ENCODE measurements at regions not wholly inside any gene's neighbourhood (a gene's known extent, or its start where the extent isn't known, plus 50 kb on each side); places are given as distances from the start of the nearest gene placed in this dataset.
"Not testable (repeated sequence)": the region's sequence is repeated elsewhere in the genome, so short reads cannot be mapped to it uniquely, and the experiment has no call there.

DNA sequence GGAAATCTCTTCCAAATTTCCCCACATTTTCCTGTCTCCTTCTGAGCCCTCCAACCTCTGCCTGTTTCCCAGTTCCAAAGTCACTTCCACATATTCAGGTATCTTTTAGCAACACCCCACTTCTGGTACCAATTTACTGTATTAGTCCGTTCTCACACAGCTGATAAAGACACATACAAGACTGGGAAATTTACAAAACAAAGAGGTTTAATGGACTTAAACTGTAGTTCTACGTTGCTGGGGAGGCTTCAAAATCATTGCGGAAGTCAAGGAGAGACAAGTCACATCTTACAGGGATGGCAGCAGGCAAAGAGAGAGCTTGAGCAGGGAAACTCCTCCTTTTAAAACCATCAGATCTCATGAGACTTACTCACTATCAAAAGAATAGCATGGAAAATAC lies 122.0 kb downstream of the ALG1L2 start:
- TF ChIP-seq, protein P1, sequence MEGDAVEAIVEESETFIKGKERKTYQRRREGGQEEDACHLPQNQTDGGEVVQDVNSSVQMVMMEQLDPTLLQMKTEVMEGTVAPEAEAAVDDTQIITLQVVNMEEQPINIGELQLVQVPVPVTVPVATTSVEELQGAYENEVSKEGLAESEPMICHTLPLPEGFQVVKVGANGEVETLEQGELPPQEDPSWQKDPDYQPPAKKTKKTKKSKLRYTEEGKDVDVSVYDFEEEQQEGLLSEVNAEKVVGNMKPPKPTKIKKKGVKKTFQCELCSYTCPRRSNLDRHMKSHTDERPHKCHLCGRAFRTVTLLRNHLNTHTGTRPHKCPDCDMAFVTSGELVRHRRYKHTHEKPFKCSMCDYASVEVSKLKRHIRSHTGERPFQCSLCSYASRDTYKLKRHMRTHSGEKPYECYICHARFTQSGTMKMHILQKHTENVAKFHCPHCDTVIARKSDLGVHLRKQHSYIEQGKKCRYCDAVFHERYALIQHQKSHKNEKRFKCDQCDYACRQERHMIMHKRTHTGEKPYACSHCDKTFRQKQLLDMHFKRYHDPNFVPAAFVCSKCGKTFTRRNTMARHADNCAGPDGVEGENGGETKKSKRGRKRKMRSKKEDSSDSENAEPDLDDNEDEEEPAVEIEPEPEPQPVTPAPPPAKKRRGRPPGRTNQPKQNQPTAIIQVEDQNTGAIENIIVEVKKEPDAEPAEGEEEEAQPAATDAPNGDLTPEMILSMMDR (IDR thresholded peaks at IDR 0.05) = not testable (repeated sequence)
- TF ChIP-seq POLR2AphosphoS5 (IDR thresholded peaks at IDR 0.05; ENCODE audit: insufficient read depth in 1 of 2, low read depth in 1 of 2) = not testable (repeated sequence)
